ENCODE measurements at regions not wholly inside any gene's neighbourhood (a gene's known extent, or its start where the extent isn't known, plus 50 kb on each side); places are given as distances from the start of the nearest gene placed in this dataset.
"Not testable (repeated sequence)": the region's sequence is repeated elsewhere in the genome, so short reads cannot be mapped to it uniquely, and the experiment has no call there.

DNA sequence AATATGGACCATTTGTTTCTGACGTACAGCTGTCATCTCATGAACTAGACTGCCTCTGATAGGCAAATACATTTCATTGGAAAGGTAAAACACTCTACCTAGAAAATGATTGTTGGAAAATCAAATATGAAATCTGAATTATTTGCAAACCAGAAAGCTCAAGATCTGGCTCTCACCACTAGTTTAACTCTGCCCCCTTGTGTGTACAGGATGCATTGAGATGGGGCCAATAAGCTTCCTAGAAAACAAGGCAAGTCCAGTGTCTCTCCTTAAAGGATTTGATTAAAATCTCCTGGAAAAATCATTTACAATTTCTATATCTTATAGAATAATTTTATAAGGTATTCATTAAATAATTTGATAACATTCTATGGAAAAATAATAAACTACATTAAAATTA, 311.9 kb upstream of the ANKH start:
- no peak for DNase-seq

GRCh38 chr5:15170173-15170572, 298.6 kb upstream of the ANKH start:
- DNase-seq = no peak

DNA sequence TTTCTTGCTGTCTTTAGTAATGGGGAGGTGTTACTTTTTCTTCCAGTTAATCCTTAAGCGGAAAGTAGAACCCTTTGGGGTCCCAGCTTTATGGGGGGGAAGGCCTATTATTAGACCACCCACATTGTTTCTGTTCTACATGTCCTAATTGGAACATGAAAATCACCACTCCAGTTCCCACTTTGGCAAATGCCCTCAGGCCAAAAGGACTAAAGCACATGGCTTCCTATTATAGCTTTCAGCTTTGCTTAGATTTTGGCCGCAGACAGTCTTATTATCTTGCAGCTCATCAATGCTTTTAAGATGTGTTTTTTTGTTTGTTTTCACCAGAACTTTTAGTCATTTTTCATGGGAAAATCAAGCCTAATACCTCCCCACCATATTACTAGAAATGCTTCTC, 296.8 kb upstream of the ANKH start:
- DNase-seq = no peak

DNA sequence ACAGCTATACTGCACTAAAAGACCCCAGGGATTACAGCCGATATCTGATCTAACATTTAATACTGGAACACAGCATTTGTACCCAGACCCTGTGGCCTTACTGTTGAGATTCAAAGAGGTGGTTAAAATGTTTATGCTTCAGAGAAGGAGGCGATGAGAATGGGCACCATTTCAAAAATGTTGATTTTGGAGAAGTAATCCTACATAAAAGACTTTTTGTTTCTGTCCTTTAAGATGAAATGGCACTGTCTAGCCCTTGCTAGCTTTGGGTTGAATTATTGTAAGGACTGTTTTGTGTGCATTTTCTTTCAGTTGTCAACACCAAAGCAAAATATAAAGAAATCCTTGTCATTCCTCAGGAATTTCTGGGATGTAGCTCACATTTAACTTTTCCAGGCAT, 288.5 kb upstream of the ANKH start:
- DNase-seq = no peak

- DNase-seq = no peak
Observed at GRCh38 chr5:15159606-15160005, 288.0 kb upstream of the ANKH start.

GRCh38 chr5:15142458-15142857, 270.9 kb upstream of the ANKH start:
- DNase-seq = no peak

- DNase-seq = no peak
Observed at GRCh38 chr5:15137414-15137813, 265.8 kb upstream of the ANKH start.

GRCh38 chr5:15135661-15136060, 264.1 kb upstream of the ANKH start:
- DNase-seq = no peak

- no peak for DNase-seq
Observed at GRCh38 chr5:15133456-15133965, 261.9 kb upstream of the ANKH start.

DNA sequence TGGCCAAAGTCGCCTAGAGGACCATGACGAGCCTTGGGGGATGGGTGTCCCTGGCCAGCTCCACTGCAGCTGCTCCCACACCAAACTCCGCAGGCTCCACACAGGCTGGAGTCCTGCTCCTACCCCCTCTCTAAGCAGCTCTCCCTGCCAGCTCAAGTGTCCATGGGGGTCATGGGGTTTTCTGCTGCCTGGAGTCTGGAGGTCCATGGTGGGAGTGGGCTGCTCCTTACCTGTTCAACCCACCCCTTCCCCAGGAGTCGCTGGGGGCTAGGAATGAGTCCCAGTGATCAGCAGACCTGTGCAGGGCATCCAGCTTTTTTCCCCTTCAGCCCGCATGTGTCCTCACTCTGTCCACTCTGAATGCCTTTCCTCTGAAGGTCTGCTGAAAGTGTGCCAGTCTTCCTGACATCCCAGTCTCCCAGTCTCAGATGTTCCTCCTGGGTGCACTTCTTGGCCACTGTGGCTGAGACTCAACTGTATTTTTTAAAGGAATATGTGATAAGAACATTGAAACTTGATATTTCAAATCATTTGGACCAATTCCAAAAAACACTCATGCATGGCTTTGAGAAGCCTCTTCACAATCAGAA, 261.3 kb upstream of the ANKH start:
- no peak for DNase-seq

GRCh38 chr5:15131909-15132308, 260.3 kb upstream of the ANKH start:
- DNase-seq = no peak

GRCh38 chr5:15124871-15125568, 253.4 kb upstream of the ANKH start:
- DNase-seq = no peak

GRCh38 chr5:15124461-15124860, 252.9 kb upstream of the ANKH start:
- no peak for DNase-seq

GRCh38 chr5:15117688-15118087, 246.1 kb upstream of the ANKH start:
- no peak for DNase-seq

GRCh38 chr5:15116996-15117395, 245.4 kb upstream of the ANKH start:
- no peak for DNase-seq

GRCh38 chr5:15106530-15107283, 235.1 kb upstream of the ANKH start:
- no peak for DNase-seq

GRCh38 chr5:15105799-15106393, 234.3 kb upstream of the ANKH start:
- no peak for DNase-seq

- DNase-seq = no peak
Observed at GRCh38 chr5:15103864-15104263, 232.3 kb upstream of the ANKH start.

DNA sequence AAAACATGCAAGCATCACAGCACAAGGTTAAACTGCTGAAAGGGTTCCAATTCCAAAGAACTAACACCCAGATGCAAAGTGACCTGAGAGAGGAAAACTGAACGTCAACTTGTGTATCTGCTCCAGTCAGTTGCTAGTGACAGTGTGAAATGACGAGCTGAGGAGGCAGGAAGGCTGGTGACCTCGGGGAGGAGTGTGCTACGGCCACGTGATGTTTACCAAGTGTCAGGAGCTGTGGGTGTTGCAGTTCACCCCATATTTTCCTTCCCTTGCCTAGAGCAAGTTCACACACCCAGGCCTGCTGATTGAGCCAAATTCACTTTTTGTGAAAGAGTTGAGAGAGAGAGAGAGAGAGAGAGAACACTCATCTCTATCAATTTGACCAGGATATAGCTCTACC, 231.6 kb upstream of the ANKH start:
- DNase-seq = no peak

DNA sequence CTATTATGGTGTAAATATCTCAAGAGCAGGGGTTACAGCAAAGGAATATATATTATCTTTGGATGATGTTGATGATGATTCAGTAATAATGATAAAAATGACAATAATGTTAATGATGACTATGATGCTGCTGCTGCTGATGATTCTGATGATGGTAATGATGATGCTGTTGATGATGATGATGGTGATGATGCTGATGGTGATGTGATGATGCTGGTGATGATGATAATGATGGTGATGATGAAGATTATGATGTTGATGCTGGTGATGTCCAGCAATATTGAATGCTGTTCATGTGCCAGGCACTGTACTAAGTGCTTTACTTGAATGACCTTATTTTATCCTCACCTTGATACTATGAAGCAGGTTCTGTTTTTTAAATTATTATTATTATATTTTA, 226.0 kb upstream of the ANKH start:
- no peak for DNase-seq

GRCh38 chr5:15096686-15097085, 225.1 kb upstream of the ANKH start:
- DNase-seq = not testable (repeated sequence)

GRCh38 chr5:15092801-15093200, 221.2 kb upstream of the ANKH start:
- DNase-seq = no peak

DNA sequence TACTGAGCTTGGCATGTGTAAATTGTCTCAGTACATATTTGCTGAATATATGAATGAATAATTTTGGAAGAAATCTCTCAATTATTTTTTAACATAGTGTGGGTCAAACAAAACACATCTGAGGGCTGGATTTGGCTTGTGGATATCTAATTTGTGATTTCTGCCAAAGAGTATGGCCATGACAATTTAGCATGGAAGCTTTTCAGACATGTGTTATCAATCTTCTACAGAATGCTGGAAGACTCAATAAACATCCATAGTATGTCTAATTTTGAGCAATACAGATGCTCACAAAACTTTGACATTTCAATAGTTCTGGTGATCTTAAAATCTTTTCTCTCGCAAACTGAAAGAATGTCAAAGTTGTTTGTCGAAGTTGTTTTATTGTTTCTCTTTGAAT, 214.1 kb upstream of the ANKH start:
- DNase-seq = no peak

GRCh38 chr5:15082096-15082495, 210.5 kb upstream of the ANKH start:
- no peak for DNase-seq

Data from activated T-cell treated with anti-CD3 and anti-CD28 coated beads, Interleukin-2, amount 50 U/mL, for 1 hour (primary cell).